Endodermal cell (in vitro differentiated cells): ENCODE measurements at regions not wholly inside any gene's neighbourhood (a gene's known extent, or its start where the extent isn't known, plus 50 kb on each side); places are given as distances from the start of the nearest gene placed in this dataset.

ENCODE experiments used
- DNase-seq: peaks from one replicate; pipeline ENCODE4 v3.0.0-alpha.2; 2017
- H3K27ac ChIP-seq: 2 replicates; pipeline ENCODE4 v1.5.1; 2013; ENCODE audit warnings: mild to moderate bottlenecking, low read depth, low read length, moderate library complexity
- H3K27me3 ChIP-seq: 2 replicates; pipeline ENCODE4 v1.6.1; 2013; ENCODE audit warnings: mild to moderate bottlenecking, low read length, moderate library complexity; ENCODE audit not compliant: insufficient read depth, control insufficient read depth, poor library complexity, severe bottlenecking
- H3K36me3 ChIP-seq: 2 replicates; pipeline ENCODE4 v1.7.0; 2013; ENCODE audit warnings: mild to moderate bottlenecking, low read length, moderate library complexity; ENCODE audit not compliant: control insufficient read depth, insufficient read depth
- H3K4me1 ChIP-seq: one replicate; pipeline ENCODE4 v1.7.0; 2013; ENCODE audit warnings: low read length; ENCODE audit not compliant: control insufficient read depth, insufficient read depth
- H3K4me3 ChIP-seq: 2 replicates; pipeline ENCODE4 v1.5.1; 2013; ENCODE audit warnings: mild to moderate bottlenecking, low read length, moderate library complexity
- H3K9ac ChIP-seq: 2 replicates; pipeline ENCODE4 v1.6.1; 2013; ENCODE audit warnings: mild to moderate bottlenecking, low read length, moderate library complexity; ENCODE audit not compliant: poor library complexity, severe bottlenecking; ENCODE audit errors: extremely low read depth
- H3K9me3 ChIP-seq: 2 replicates; pipeline ENCODE4 v1.6.1; 2013; ENCODE audit warnings: mild to moderate bottlenecking, low read length, moderate library complexity; ENCODE audit not compliant: control insufficient read depth
- H3K27ac Mint-ChIP-seq: 2 replicates; pipeline ENCODE4 v1.8.0; 2020; ENCODE audit warnings: mixed read lengths
- H3K27me3 Mint-ChIP-seq: 2 replicates; pipeline ENCODE4 v1.8.0; 2021; ENCODE audit warnings: mild to moderate bottlenecking, mixed read lengths; ENCODE audit not compliant: insufficient read depth
- H3K36me3 Mint-ChIP-seq: 2 replicates; pipeline ENCODE4 v1.8.0; 2020; ENCODE audit warnings: low read depth, mixed read lengths
- H3K4me1 Mint-ChIP-seq: 2 replicates; pipeline ENCODE4 v1.8.0; 2020; ENCODE audit warnings: mixed read lengths
- H3K4me3 Mint-ChIP-seq: 2 replicates; pipeline ENCODE4 v1.8.0; 2020; ENCODE audit warnings: mild to moderate bottlenecking, moderate library complexity, mixed read lengths
- H3K9me3 Mint-ChIP-seq: 2 replicates; pipeline ENCODE4 v1.8.0; 2020; ENCODE audit warnings: mild to moderate bottlenecking, mixed read lengths
- WGBS, 2 experiments: methylation state at CpG; one replicate each; pipeline versions ENCODE4 v1.1.5 to v1.1.7; 2013; ENCODE audit warnings: missing lambda C conversion rate in 2 of 2, mixed read lengths in 1 of 2; ENCODE audit not compliant: insufficient coverage in 1 of 2, insufficient read length in 1 of 2; 5-methylcytosine and 5-hydroxymethylcytosine counted together
- TF ChIP-seq, protein P1 (sequence below): fragments of 200-600 bp; sonication (generic); conservative IDR thresholded peaks from 2 replicates; pipeline ENCODE4 v1.5.0; 2021; ENCODE audit warnings: antibody characterized with exemption, mild to moderate bottlenecking

- no peaks in the 10 kb centered on the region for H3K4me1 Mint-ChIP-seq
- Histone ChIP-seq H3K27me3 (no peaks in the 10 kb centered on the region), H3K27ac (no peak overlapping the region), H3K36me3 (no peaks in the 10 kb centered on the region), H3K9ac (no peak overlapping the region), H3K4me3 (no peak overlapping the region), H3K4me1 (no peaks in the 10 kb centered on the region), H3K9me3 (no peaks in the 10 kb centered on the region)
- TF ChIP-seq, protein P1, sequence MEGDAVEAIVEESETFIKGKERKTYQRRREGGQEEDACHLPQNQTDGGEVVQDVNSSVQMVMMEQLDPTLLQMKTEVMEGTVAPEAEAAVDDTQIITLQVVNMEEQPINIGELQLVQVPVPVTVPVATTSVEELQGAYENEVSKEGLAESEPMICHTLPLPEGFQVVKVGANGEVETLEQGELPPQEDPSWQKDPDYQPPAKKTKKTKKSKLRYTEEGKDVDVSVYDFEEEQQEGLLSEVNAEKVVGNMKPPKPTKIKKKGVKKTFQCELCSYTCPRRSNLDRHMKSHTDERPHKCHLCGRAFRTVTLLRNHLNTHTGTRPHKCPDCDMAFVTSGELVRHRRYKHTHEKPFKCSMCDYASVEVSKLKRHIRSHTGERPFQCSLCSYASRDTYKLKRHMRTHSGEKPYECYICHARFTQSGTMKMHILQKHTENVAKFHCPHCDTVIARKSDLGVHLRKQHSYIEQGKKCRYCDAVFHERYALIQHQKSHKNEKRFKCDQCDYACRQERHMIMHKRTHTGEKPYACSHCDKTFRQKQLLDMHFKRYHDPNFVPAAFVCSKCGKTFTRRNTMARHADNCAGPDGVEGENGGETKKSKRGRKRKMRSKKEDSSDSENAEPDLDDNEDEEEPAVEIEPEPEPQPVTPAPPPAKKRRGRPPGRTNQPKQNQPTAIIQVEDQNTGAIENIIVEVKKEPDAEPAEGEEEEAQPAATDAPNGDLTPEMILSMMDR: no peak
- H3K36me3 Mint-ChIP-seq: no peaks in the 10 kb centered on the region
- 94 to 95% methylated on average over 4 of the region's 4 CpGs for WGBS, 2 experiments
- H3K27me3 Mint-ChIP-seq: no peaks in the 10 kb centered on the region
- H3K9me3 Mint-ChIP-seq: no peaks in the 10 kb centered on the region
- H3K27ac Mint-ChIP-seq: no peak overlapping the region
- H3K4me3 Mint-ChIP-seq: no peak overlapping the region
- DNase-seq: no peak
Observed at GRCh38 chr1:212166244-212166643, 119.0 kb upstream of the PPP2R5A start.

DNA sequence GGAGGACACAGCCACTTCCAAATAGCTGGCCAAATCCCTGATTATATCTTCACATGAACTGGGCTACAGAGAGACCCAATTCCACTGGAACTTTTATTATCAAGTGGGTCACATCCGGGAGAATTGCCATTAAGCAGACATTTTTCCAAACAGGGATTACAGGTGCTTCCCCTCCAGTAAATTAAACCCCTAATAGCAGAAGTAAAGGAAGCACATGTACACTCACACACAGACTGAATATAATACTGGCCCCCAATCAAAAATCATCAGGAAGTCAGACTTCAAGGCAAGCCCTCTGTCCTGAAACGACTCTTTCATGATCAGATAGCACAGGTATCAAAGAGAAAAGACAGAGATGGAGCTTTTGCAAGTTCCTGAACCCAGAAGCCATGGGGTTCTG is 118.6 kb upstream of the PPP2R5A start:
- no peak overlapping the region for H3K27ac Mint-ChIP-seq
- H3K36me3 Mint-ChIP-seq: no peaks in the 10 kb centered on the region
- Histone ChIP-seq H3K27me3 (no peaks in the 10 kb centered on the region), H3K4me3 (no peak overlapping the region), H3K4me1 (no peaks in the 10 kb centered on the region), H3K27ac (no peak overlapping the region), H3K36me3 (no peaks in the 10 kb centered on the region), H3K9ac (no peak overlapping the region), H3K9me3 (no peaks in the 10 kb centered on the region)
- H3K27me3 Mint-ChIP-seq: no peaks in the 10 kb centered on the region
- 94 to 100% methylated on average over 1 to 2 of the region's 2 CpGs for WGBS, 2 experiments
- H3K9me3 Mint-ChIP-seq: no peaks in the 10 kb centered on the region
- H3K4me3 Mint-ChIP-seq: no peak overlapping the region
- H3K4me1 Mint-ChIP-seq: no peaks in the 10 kb centered on the region
- DNase-seq: no peak
- TF ChIP-seq, protein P1: no peak

- TF ChIP-seq, protein P1: no peak
- Histone ChIP-seq H3K27ac (no peak overlapping the region), H3K9me3 (no peaks in the 10 kb centered on the region), H3K4me3 (no peak overlapping the region), H3K36me3 (no peaks in the 10 kb centered on the region), H3K9ac (no peak overlapping the region), H3K4me1 (no peaks in the 10 kb centered on the region), H3K27me3 (no peaks in the 10 kb centered on the region)
- Mint-ChIP-seq H3K27ac (no peak overlapping the region), H3K4me3 (no peak overlapping the region), H3K4me1 (no peaks in the 10 kb centered on the region), H3K36me3 (no peaks in the 10 kb centered on the region), H3K9me3 (no peaks in the 10 kb centered on the region), H3K27me3 (no peaks in the 10 kb centered on the region)
- WGBS, 2 experiments: 92 to 96% methylated on average over 6 to 7 of the region's 7 CpGs
- DNase-seq: no peak
Observed at GRCh38 chr1:212167098-212167497, 118.1 kb upstream of the PPP2R5A start.
